Central memory CD8-positive, alpha-beta T cell (primary cell): ENCODE measurements at regions not wholly inside any gene's neighbourhood (a gene's known extent, or its start where the extent isn't known, plus 50 kb on each side); places are given as distances from the start of the nearest gene placed in this dataset.

Experiments
- ATAC-seq: fragments of 150-1000 bp; cut with Tn5 transposase; replicated peaks from 2 replicates; pipeline ENCODE4 v1.10.0; 2022; ENCODE audit warnings: mild to moderate bottlenecking, moderate FRiP score, moderate number of reproducible peaks; ENCODE audit not compliant: poor library complexity, severe bottlenecking; ENCODE audit errors: extremely low read depth
- DNase-seq, 2 donors: peaks; one replicate each; pipeline ENCODE4 v3.0.0; 2021; ENCODE audit warnings: low spot score in 2 of 2
- H3K27ac Mint-ChIP-seq: one replicate; pipeline ENCODE4 v1.8.0; 2022; ENCODE audit warnings: low read depth, mild to moderate bottlenecking, moderate library complexity, mixed read lengths
- H3K27me3 Mint-ChIP-seq: one replicate; pipeline ENCODE4 v1.8.0; 2022; ENCODE audit warnings: mixed read lengths
- H3K36me3 Mint-ChIP-seq: one replicate; pipeline ENCODE4 v1.8.0; 2022; ENCODE audit warnings: mild to moderate bottlenecking, moderate library complexity, mixed read lengths; ENCODE audit not compliant: insufficient read depth
- H3K4me1 Mint-ChIP-seq: one replicate; pipeline ENCODE4 v1.8.0; 2022; ENCODE audit warnings: mixed read lengths
- H3K4me3 Mint-ChIP-seq: one replicate; pipeline ENCODE4 v1.8.0; 2022; ENCODE audit warnings: mild to moderate bottlenecking, moderate library complexity, mixed read lengths
- H3K9me3 Mint-ChIP-seq: one replicate; pipeline ENCODE4 v1.8.0; 2022; ENCODE audit warnings: mixed read lengths

DNA sequence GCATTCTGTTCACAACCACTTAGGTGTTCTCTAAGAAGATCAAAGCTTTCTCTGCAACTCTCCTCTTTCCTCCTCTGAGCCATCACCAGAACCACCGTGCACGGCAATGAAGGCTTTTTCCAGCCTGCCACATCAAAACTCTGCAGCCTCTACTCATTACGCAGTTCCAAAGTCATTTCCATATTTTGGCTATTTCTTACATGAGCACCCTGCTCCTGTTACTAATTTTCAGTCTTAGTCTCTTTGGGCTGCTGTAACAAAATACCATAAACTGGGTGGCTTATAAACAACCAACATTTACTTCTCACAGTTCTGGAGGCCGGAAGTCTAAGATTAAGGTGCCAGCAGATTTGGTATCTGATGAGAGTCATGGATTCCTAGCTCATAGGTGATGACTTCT is 70.4 kb upstream of the THBS2 start:
- DNase-seq: no peak
- Mint-ChIP-seq H3K27ac (no peak overlapping the region), H3K4me3 (no peak overlapping the region), H3K4me1 (no peaks in the 10 kb centered on the region), H3K9me3 (no peaks in the 10 kb centered on the region), H3K27me3 (peaks cover 73% of the 10 kb centered on the region), H3K36me3 (no peaks in the 10 kb centered on the region)
- no peak for ATAC-seq

DNA sequence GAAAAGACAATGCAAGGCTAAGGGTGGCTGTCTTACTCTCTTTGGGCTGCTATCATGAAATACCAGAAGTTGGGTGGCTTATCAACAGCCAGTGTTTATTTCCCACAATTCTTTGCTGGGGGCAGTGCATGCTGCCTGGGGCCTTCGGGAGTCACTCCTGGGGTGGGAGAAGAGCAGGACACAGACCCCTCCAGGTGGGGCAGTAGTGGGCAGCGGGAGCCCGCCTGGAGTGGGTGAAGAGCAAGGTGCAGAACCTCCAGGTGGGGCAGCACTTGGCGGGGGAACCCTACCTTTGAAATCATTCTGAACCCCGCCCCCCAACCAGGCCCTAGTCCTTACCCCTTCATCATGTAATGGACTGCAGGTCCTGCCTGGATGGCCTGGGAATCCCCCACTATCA is 69.6 kb upstream of the THBS2 start:
- Mint-ChIP-seq H3K4me3 (no peak overlapping the region), H3K4me1 (no peaks in the 10 kb centered on the region), H3K9me3 (no peaks in the 10 kb centered on the region), H3K36me3 (no peaks in the 10 kb centered on the region), H3K27ac (no peak overlapping the region), H3K27me3 (peaks cover 73% of the 10 kb centered on the region)
- DNase-seq (no peak), ATAC-seq (no peak)

DNA sequence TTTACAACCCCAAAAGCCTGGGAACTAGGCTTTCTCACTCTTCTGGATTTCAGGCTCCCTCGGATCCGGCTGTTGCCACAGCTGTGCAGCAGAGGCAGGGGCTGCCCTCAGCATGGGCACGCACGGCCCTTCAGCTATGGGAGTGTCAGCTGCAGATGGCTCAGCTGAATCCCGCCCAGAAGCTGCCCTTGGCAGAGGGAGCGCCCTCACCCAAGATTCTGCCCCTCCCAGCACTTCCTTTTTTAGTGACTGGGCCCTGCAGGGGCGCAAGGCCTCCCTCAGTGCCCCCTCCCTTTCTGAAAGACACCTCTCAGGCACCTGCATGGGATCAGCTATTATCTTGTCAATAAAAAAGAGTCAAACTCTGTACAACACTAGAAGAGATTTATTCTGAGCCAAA is 67.9 kb upstream of the THBS2 start:
- no peak for DNase-seq
- no peak for ATAC-seq
- Mint-ChIP-seq H3K27ac (peak overlapping the region; percentile 16), H3K4me1 (no peaks in the 10 kb centered on the region), H3K27me3 (peaks cover 56% of the 10 kb centered on the region), H3K9me3 (no peaks in the 10 kb centered on the region), H3K4me3 (no peak overlapping the region), H3K36me3 (no peaks in the 10 kb centered on the region)

DNA sequence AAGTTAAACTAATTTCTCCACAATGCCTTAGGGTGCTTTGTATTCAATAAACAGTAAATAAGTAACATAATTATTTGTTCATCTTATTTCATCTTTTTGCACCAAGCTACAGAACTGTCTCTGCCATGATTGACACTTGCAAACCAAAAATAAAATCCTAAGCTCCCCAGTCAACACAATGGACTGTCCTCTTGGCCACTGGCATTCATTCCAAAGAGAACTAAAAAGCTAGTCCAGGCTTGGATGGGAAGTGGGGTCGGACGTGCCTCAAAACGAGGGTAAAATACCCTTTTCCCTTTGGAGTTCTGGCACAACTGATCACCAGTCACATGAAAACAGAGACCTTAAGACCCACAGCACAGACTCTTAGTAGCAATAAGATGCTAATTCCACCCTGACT is 66.4 kb upstream of the THBS2 start:
- H3K27ac Mint-ChIP-seq: no peak overlapping the region
- no peak overlapping the region for H3K4me3 Mint-ChIP-seq
- no peaks in the 10 kb centered on the region for H3K36me3 Mint-ChIP-seq
- peaks cover 45% of the 10 kb centered on the region for H3K27me3 Mint-ChIP-seq
- no peaks in the 10 kb centered on the region for H3K4me1 Mint-ChIP-seq
- ATAC-seq (no peak), DNase-seq (no peak)
- H3K9me3 Mint-ChIP-seq: no peaks in the 10 kb centered on the region

DNA sequence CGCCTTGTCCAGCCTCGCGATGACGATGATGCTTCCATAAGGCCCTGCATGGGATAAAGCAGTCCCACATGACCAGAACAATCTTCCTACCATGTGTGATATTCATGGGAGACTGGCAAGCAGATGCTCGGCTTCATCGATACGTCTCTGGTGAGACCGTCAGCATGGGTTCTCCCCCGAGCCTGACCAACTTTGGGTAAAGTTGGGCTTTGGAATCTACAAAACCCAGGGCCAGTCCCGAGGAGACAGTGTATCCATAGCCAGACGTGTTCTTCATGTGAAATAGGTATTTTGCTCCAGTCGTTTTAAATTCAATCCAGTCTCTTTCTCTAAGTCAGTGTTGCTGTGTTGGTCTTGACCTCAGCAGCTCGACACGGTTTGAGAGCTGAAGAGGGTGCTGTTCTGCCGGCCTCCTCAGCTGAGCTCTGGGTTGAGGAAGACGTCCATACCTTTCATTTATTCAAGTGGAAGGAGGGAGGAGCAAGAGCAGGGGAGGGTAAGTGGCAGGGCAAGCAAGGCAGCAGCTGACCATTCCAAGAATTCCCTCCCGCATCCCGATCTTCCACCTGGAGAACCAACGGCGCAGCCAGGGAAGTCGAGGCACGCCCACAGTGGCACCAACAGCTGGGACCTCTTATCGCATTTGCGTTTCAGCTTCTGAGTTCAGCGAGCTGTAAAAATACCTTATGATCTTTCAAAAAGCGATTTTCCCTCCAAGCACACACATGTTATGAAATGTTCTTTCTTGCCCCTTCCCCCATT is 64.0 kb upstream of the THBS2 start:
- DNase-seq (no peak), ATAC-seq (no peak)
- H3K9me3 Mint-ChIP-seq: no peaks in the 10 kb centered on the region
- H3K36me3 Mint-ChIP-seq: no peaks in the 10 kb centered on the region
- no peaks in the 10 kb centered on the region for H3K4me1 Mint-ChIP-seq
- H3K4me3 Mint-ChIP-seq: no peak overlapping the region
- no peak overlapping the region for H3K27ac Mint-ChIP-seq
- H3K27me3 Mint-ChIP-seq: peaks cover 23% of the 10 kb centered on the region

DNA sequence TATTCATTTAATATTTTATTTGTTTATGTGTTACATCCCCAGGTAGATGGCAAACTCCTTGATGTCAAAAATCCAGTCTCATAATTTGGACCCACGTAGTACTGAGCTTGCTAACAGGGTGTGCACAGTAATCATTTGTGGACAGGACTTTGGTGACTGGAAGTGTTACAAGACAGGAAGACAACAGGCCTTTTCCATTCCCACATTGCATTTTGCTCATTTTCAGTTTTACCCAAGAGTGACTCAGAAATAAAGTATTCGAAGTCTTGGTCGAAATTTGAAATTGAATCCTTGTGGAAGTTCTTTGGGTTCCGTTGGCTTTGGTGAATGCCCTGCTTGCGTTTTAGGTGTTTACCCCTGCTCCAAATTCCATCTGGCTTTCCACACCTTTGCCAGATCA is 63.0 kb upstream of the THBS2 start:
- no peaks in the 10 kb centered on the region for H3K9me3 Mint-ChIP-seq

DNA sequence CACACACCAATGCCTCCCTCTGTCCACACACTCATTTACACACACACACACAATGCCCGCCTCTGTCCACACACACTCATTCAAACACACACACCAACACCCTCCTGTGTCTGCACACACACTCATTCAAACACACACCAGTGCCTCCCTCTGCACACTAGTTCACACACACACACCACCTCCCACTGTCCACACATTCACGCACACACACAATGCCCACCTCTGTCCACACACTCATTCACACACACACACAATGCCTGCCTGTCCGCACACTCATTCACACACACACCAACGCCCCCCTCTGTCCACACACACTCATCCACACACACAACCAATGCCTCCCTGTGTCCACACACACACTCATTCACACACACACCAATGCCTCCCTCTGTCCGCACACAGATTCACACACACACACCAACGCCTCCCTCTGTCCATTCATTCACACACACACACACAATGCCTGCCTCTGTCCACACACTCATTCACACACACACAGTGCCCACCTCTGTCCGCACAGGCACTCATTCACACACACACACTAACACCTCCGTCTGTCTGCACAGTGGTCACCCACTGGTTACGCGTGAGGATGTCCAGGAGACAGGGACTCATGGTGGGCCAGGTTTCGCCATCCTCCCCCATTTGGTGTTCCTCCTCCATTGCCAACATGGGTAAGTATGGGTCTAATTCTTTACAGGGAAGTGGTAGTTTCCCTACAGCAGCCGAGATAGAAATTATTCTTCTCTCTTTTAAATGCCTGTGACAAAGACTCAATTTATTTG is 62.4 kb upstream of the THBS2 start:
- no peaks in the 10 kb centered on the region for H3K9me3 Mint-ChIP-seq
- H3K4me3 Mint-ChIP-seq: no peak overlapping the region
- DNase-seq (no peak), ATAC-seq (no peak)
- peaks cover 9% of the 10 kb centered on the region for H3K27me3 Mint-ChIP-seq
- no peaks in the 10 kb centered on the region for H3K36me3 Mint-ChIP-seq
- H3K4me1 Mint-ChIP-seq: no peaks in the 10 kb centered on the region
- H3K27ac Mint-ChIP-seq: no peak overlapping the region

More for the DNA sequence above, 63.0 kb upstream of the THBS2 start:
- Mint-ChIP-seq H3K4me1 (no peaks in the 10 kb centered on the region), H3K4me3 (no peak overlapping the region), H3K36me3 (no peaks in the 10 kb centered on the region), H3K27ac (no peak overlapping the region), H3K27me3 (peaks cover 15% of the 10 kb centered on the region)
- ATAC-seq (no peak), DNase-seq (no peak)

DNA sequence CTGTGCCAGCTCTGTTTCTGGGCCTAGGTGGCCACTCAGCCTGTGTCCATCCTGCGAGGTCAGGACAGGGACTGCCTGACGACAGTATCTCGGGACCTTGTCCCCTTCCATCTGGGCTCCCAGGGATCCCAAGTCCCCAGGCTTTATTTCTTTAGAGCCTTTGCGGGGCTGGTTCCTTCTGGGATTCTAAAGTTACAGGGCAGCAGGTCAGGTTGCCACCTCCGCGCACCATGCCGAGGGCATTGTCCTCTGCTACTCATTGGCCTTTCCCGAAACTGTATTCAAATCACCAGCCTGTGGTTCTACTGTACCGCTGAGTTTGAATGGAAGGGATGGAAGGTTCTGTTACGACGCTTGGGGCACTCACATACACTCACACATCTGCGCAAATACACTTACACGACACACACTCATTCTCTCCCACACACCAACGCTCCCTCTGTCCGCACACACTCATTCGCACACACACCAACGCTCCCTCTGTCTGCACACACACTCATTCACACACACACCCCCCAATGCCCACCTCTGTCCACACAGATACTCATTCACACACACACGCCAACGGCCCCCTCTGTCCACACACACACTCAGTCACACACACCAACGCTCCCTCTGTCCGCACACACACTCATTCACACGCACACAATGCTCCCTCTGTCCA is 59.8 kb upstream of the THBS2 start:
- Mint-ChIP-seq H3K4me1 (no peaks in the 10 kb centered on the region), H3K4me3 (no peak overlapping the region), H3K27ac (no peak overlapping the region), H3K36me3 (no peaks in the 10 kb centered on the region), H3K27me3 (no peaks in the 10 kb centered on the region), H3K9me3 (no peaks in the 10 kb centered on the region)
- DNase-seq (no peak), ATAC-seq (no peak)

DNA sequence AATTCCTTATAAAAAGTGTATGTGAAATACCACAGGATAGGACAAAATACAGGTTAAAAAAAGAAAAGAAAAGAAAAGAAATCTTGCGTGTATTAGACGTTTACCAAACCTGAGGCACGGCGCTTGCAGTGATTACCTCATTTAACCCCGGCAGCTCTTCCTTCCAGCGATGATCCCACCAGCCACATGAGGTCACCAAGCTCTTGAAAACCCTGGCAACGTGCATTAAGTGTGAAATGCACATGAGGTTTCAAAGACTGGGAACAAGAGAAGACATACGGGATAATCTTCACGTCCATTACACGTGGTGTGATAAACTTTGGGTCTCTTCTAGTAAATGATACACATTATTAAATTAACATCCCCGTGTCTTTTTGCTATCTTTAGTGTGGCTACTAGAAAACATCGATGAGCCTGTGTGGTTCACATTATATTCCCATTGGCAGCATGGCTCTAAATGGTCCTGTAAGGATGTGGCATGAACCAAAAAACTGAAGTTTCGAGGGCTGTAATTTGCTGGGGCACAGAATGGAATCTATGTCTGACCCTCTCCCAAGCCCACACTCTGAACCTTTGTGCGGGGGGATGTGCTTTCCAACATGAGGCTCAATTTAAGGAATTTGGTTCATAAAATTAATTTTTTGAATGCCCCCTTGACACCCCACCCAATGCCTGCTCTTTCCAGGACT is 59.2 kb upstream of the THBS2 start:
- ATAC-seq: no peak
- Mint-ChIP-seq H3K27ac (no peak overlapping the region), H3K4me3 (no peak overlapping the region), H3K9me3 (no peaks in the 10 kb centered on the region), H3K4me1 (no peaks in the 10 kb centered on the region), H3K27me3 (no peaks in the 10 kb centered on the region), H3K36me3 (no peaks in the 10 kb centered on the region)
- no peak for DNase-seq

DNA sequence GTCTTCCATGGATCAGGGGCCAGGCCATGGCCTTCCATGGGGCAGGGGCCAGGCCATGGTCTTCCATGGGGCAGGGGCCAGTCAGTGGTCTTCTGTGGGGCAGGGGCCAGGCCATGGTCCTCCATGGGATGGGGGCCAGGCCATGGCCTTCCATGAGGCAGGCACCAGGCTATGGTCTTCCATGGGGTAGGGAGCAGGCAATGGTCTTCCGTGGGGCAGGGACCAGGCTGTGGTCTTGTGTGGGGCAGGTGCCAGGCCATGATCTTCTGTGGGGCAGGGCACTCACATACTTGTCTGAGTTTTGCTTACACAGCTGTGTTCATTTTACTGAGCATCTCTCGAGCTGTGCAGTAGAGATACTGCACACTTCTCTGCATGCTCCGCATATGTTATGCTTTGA is 57.3 kb upstream of the THBS2 start:
- ATAC-seq (no peak), DNase-seq (no peak)
- Mint-ChIP-seq H3K9me3 (no peaks in the 10 kb centered on the region), H3K27me3 (peaks cover 5% of the 10 kb centered on the region), H3K27ac (no peak overlapping the region), H3K4me1 (no peaks in the 10 kb centered on the region), H3K36me3 (no peaks in the 10 kb centered on the region), H3K4me3 (no peak overlapping the region)
